GM21381 (cell line): ENCODE measurements at regions not wholly inside any gene's neighbourhood (a gene's known extent, or its start where the extent isn't known, plus 50 kb on each side); places are given as distances from the start of the nearest gene placed in this dataset.

Source experiments
- ATAC-seq: cut with Tn5 transposase; IDR thresholded peaks from one replicate; pipeline ENCODE4 v1.9.1; 2021; ENCODE audit warnings: mild to moderate bottlenecking, moderate library complexity; ENCODE audit not compliant: unreplicated experiment

DNA sequence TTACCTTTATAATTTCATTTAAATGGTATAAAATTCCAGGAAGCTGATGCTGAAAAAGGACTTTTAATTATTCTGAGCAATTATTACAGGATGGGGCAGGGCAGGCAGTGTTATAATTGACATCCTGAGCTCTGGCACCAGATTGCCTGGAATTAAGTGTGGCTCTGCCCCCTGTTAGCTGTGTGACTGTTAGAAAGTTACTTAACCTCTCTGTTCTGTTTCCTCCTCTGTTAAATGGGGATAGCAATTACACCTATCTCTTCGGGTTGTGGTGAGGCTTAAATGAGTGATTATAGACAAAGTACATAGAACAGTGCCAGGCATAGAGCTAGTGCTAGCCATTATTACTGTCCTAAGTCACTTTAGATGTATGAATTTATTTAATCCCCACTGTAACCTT lies 327.3 kb downstream of the SMAD2 start:
- ATAC-seq, result no peak

GRCh38 chr18:47602273-47602897 lies 328.1 kb downstream of the SMAD2 start:
- ATAC-seq, result no peak

DNA sequence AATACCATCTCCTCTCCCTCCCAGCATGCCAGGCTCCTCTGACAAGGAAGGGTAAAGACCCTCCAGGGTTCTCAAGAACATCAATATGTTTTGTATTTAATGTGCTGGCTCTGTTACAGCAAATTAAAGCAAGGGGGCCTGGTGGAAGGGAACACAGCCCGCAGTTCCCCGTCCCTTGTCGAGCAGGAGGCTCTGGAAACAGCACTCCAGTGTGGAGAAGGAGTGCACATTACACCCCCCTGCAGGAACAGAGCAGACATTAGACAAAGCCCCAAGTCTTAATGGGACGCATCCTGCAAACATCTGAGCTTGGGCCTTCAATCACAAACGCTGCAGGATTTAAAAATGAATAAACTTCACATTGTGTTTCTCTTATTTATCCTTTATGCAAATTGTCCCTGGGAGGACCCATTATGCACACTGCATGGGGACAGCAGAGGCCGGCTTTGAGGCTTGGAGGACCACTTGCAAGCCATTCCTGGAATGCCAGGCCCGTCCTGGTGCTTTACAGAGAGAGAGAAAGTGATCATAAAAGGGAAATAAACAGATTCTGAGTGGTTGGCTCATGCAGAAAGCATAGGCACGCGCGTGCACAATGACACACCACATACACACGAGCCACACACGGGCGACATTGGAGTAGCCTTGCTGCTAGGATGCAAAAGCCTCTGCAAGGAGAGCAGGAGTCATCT lies 328.7 kb downstream of the SMAD2 start:
- ATAC-seq, result no peak

DNA sequence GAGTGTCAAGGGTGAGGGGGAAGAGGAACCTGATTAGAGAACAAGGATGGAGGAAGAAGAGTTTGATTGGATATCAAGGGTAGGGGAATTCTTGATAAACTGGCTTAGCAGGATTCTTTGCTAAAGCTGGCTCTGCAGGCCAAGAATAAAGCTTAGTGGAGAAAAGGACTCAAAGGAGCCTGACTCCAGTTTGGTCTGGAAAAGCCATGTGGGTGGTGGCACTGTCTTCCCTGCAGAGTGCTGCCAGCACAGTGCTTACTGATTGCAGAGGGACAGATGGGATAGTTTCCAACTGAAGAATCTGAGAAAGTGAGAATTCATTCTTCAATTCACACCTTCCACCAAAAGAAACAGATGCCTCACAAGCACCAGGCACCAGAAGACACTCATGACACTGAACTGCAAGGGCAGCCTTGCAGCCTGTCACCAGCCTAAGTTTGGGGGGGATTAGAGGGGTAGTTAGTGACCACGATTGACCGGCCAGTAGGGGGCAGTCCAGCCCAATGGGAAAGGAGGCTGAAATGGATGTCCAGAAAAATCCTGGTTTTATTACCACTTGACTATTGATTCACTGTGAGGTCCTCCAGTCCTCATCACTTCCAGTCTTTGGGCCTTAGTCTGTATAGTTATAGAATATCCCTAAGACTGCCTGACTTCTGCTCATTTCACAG lies 334.5 kb downstream of the SMAD2 start:
- ATAC-seq, result no peak

DNA sequence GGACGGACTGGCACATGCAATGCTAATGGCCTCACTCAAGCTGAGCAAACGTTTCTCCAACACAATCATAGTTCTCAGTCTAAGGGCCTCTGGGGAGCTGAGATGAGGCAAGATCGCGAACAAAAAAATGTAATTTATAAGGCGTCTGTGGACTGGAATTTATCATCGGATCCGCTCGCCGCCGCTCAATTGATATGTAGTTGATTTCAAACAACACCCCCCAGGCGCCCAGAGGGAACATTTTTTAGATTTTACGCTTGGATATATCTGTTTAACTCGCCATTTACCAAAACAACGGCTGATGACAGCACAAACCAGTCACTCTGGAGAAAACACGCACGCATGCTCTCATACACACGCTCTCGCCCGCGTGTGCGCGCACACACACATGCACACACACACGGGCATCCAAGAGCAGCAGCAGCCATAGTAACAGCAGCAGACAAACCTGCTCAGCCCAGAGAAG lies 335.8 kb downstream of the SMAD2 start:
- ATAC-seq, result no peak

GRCh38 chr18:47593744-47594472 lies 336.6 kb downstream of the SMAD2 start:
- ATAC-seq, result no peak

- ATAC-seq, result no peak
Observed at GRCh38 chr18:47591429-47591828, 339.0 kb downstream of the SMAD2 start.

GRCh38 chr18:47587587-47587986 lies 336.1 kb upstream of the SKOR2 start:
- no peak for ATAC-seq

- no peak for ATAC-seq
Observed at GRCh38 chr18:47586418-47587070, 335.1 kb upstream of the SKOR2 start.

GRCh38 chr18:47585914-47586313 lies 334.5 kb upstream of the SKOR2 start:
- no peak for ATAC-seq

- ATAC-seq, result no peak
Observed at GRCh38 chr18:47585136-47585535, 333.7 kb upstream of the SKOR2 start.

- no peak for ATAC-seq
Observed at GRCh38 chr18:47582093-47582492, 330.6 kb upstream of the SKOR2 start.

GRCh38 chr18:47577520-47577919 lies 326.1 kb upstream of the SKOR2 start:
- ATAC-seq, result no peak

DNA sequence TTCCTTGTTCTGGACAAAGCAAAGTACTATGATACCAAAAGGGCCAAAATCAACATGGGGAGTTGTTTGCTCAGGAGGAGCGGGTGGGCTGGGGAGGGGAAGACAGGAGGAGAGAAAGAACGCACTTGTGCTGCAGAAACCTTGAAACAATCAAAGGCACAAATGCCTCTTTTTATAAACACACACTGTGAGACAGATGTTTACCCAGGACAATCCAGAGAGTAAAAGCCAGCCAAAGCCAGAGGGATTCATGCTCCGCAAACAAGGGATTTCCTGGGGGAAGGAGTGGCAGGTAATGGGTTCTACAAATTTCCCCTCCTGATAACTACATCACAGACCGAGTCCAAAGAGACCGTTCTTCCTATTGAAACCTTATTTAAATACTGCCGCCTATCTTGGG lies 323.5 kb upstream of the SKOR2 start:
- no peak for ATAC-seq

DNA sequence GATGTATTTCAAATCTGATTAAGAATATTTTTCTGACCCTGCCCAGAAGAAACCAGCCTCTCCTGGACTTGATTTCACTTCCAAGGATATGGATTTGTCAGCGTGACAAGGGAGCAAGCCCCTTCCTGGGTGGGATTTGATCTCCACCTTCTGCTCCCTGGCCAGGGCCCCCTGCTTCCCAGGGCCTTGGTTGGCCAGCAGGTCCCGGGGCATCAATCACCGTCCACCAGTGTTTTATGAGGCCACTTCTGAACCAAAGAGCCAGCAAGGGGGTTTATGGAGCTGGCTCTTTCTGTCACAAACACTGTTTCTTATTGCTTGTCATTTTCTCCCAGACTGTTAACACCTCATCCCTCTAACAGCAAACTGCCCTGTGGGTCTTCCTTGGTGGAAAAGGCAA lies 320.5 kb upstream of the SKOR2 start:
- ATAC-seq, result no peak

DNA sequence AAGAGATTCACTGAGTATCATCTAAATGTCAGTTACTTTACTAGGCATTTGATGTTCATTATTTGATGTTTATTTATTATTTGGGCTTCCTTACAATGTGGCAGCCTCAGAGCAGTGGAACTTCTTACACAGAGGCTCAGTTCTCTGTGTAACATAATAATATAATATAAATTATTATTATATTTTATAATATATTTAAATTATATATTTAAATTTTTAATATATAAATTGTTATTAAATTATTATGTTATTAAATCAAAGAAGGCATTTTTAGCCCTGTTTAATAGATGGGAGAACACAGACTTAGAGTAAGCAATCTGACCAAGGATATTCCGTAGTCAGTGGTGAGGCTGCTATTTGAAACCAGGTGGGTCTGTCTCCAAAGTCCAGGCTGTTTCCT lies 315.3 kb upstream of the SKOR2 start:
- ATAC-seq, result no peak

DNA sequence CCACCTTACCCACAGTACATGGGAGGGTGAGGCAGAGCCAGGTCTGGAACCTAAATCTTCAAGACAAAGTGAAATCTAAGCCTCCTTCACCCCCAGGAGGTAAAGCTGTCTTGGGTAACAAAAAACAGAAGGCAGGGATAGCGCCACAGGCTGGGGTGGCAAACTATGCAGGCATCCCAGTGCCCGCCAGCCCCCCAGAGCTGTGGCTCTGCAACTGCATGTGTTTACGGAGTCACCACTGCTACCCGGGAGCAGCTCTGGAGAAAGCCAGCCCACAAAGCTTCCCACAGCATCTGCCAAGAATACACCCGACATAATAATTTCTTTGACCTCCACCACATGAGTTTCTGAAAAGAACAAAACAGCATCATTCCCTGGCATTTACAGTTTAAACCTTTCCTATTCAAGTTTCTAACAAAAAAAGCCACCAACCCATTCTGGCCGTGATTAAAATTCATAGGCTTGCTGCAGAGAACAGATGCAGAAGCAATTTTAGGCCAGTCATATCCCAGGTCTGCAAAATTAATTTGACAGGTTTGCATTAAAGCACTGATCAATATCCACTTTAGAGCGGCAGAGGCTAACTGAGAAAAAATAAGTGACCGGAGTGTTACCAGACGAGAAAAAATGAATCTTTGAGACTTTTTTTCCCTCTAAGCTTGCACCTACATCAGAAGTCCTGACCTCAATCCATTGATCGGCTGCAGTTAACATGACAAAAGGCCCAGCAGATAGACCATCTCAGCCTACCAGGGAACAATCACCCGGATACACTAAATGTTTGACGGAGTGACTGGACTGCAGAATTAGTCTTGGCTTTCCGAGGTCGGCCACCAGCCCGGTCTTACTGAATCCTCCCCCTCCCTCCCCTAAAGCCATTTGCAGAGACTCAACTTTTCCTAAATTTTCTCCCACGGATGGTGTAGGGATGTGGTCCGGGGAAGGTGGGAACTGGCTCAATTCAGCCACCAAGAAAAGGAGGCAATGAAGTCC lies 309.6 kb upstream of the SKOR2 start:
- ATAC-seq, result no peak

GRCh38 chr18:47558110-47558750 lies 306.8 kb upstream of the SKOR2 start:
- ATAC-seq, result no peak

- no peak for ATAC-seq
Observed at GRCh38 chr18:47557160-47557559, 305.7 kb upstream of the SKOR2 start.
